KMS-11 (cell line): ENCODE measurements at regions not wholly inside any gene's neighbourhood (a gene's known extent, or its start where the extent isn't known, plus 50 kb on each side); places are given as distances from the start of the nearest gene placed in this dataset.

Experiments used
- H2AFZ ChIP-seq: fragments of 200-600 bp; sonication (generic); 2 replicates; pipeline ENCODE4 v1.6.1; 2016; ENCODE audit warnings: antibody characterized with exemption, mixed run types, low read depth
- H3K27ac ChIP-seq: fragments of 200-600 bp; sonication (generic); 2 replicates; pipeline ENCODE4 v1.6.1; 2016; ENCODE audit warnings: mild to moderate bottlenecking, mixed run types
- H3K27me3 ChIP-seq: fragments of 200-600 bp; sonication (generic); 2 replicates; pipeline ENCODE4 v1.6.1; 2017; ENCODE audit warnings: mild to moderate bottlenecking, low read depth, mixed run types, moderate library complexity; ENCODE audit not compliant: insufficient read depth
- H3K36me3 ChIP-seq: fragments of 200-600 bp; sonication (generic); 2 replicates; pipeline ENCODE4 v1.6.1; 2017; ENCODE audit warnings: mild to moderate bottlenecking, mixed run types; ENCODE audit not compliant: insufficient read depth
- H3K4me1 ChIP-seq: fragments of 200-600 bp; sonication (generic); 2 replicates; pipeline ENCODE4 v1.6.1; 2016; ENCODE audit warnings: mild to moderate bottlenecking, low read depth, mixed run types; ENCODE audit not compliant: poor library complexity, severe bottlenecking
- H3K4me2 ChIP-seq: fragments of 200-600 bp; sonication (generic); 2 replicates; pipeline ENCODE4 v1.7.0; 2016; ENCODE audit warnings: mild to moderate bottlenecking, mixed run types
- H3K4me3 ChIP-seq: fragments of 200-600 bp; sonication (generic); IDR thresholded peaks from 2 replicates; pipeline ENCODE4 v1.6.1; 2017; ENCODE audit warnings: low read depth, low read length, mixed read lengths; ENCODE audit not compliant: insufficient read depth
- H3K79me2 ChIP-seq: fragments of 200-600 bp; sonication (generic); 2 replicates; pipeline ENCODE4 v1.6.1; 2016; ENCODE audit warnings: low read depth, mixed run types; ENCODE audit not compliant: insufficient read depth
- H3K9ac ChIP-seq: fragments of 200-600 bp; sonication (generic); 2 replicates; pipeline ENCODE4 v1.6.1; 2016; ENCODE audit warnings: mild to moderate bottlenecking, mixed run types
- H4K20me1 ChIP-seq: fragments of 200-600 bp; sonication (generic); 2 replicates; pipeline ENCODE4 v1.6.1; 2016; ENCODE audit warnings: mild to moderate bottlenecking, mixed run types; ENCODE audit not compliant: insufficient read depth
- TF ChIP-seq, protein P1 (sequence below): fragments of 200-600 bp; sonication (generic); conservative IDR thresholded peaks from 2 replicates; pipeline ENCODE4 v1.6.1; 2017; ENCODE audit warnings: low read depth, mild to moderate bottlenecking, antibody characterized with exemption, low read length, moderate library complexity, mixed read lengths

GRCh38 chr7:156065400-156065799 is 253.1 kb upstream of the SHH start:
- no peaks in the 10 kb centered on the region for H4K20me1 ChIP-seq
- no peaks in the 10 kb centered on the region for H3K27me3 ChIP-seq
- no peak overlapping the region for H3K27ac ChIP-seq
- H3K79me2 ChIP-seq = no peaks in the 10 kb centered on the region
- no peak overlapping the region for H2AFZ ChIP-seq
- H3K4me2 ChIP-seq = no peak overlapping the region
- no peaks in the 10 kb centered on the region for H3K36me3 ChIP-seq
- no peak overlapping the region for H3K4me3 ChIP-seq
- H3K4me1 ChIP-seq = no peaks in the 10 kb centered on the region
- TF ChIP-seq, protein P1, sequence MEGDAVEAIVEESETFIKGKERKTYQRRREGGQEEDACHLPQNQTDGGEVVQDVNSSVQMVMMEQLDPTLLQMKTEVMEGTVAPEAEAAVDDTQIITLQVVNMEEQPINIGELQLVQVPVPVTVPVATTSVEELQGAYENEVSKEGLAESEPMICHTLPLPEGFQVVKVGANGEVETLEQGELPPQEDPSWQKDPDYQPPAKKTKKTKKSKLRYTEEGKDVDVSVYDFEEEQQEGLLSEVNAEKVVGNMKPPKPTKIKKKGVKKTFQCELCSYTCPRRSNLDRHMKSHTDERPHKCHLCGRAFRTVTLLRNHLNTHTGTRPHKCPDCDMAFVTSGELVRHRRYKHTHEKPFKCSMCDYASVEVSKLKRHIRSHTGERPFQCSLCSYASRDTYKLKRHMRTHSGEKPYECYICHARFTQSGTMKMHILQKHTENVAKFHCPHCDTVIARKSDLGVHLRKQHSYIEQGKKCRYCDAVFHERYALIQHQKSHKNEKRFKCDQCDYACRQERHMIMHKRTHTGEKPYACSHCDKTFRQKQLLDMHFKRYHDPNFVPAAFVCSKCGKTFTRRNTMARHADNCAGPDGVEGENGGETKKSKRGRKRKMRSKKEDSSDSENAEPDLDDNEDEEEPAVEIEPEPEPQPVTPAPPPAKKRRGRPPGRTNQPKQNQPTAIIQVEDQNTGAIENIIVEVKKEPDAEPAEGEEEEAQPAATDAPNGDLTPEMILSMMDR = no peak
- H3K9ac ChIP-seq = no peak overlapping the region

GRCh38 chr7:156064971-156065386 is 252.7 kb upstream of the SHH start:
- Histone ChIP-seq H4K20me1 (no peaks in the 10 kb centered on the region), H3K27ac (no peak overlapping the region), H3K4me1 (no peaks in the 10 kb centered on the region), H3K27me3 (no peaks in the 10 kb centered on the region), H3K36me3 (no peaks in the 10 kb centered on the region), H3K9ac (no peak overlapping the region), H3K4me2 (no peak overlapping the region), H2AFZ (no peak overlapping the region), H3K4me3 (no peak overlapping the region), H3K79me2 (no peaks in the 10 kb centered on the region)
- TF ChIP-seq, protein P1 = no peak

DNA sequence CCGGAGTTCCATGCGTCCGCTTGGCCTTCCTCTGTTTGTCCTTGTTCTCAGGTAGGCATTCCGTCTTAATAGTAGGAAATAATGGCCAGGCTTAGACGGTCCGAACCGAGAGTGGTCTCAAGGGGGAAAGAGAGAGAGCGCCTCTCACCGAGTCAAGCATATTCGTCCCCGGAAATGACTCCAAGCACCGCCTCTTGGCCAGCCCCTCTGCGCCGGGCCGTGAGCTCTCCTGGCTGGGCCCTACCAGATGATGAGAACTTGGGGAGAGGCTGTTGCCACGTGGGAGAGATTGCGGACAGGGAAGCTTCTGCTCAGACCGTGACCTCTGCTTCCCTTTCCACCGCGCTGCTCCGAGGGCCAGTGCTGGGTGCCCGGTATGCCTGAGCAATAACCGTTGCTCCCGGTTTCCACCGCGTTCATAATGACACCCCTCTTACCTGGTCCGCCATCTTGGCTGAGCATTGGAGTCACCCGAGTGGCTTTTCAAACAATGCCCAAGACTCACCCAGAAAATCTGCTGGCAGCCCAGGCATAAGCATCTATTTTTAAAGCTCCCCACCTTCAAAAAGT is 251.1 kb upstream of the SHH start:
- no peaks in the 10 kb centered on the region for H3K27me3 ChIP-seq
- no peak overlapping the region for H3K9ac ChIP-seq
- H3K4me1 ChIP-seq = no peaks in the 10 kb centered on the region
- TF ChIP-seq, protein P1 = no peak
- H3K79me2 ChIP-seq = no peaks in the 10 kb centered on the region
- no peak overlapping the region for H3K4me3 ChIP-seq
- no peaks in the 10 kb centered on the region for H4K20me1 ChIP-seq
- no peak overlapping the region for H3K27ac ChIP-seq
- no peak overlapping the region for H3K4me2 ChIP-seq
- no peak overlapping the region for H2AFZ ChIP-seq
- H3K36me3 ChIP-seq = no peaks in the 10 kb centered on the region

GRCh38 chr7:156062286-156062685 is 250.0 kb upstream of the SHH start:
- Histone ChIP-seq H3K4me3 (no peak overlapping the region), H2AFZ (no peak overlapping the region; the same call in 1 of the 2 replicates), H3K79me2 (no peaks in the 10 kb centered on the region), H3K36me3 (no peaks in the 10 kb centered on the region), H3K9ac (no peak overlapping the region), H3K27me3 (no peaks in the 10 kb centered on the region), H3K27ac (no peak overlapping the region), H3K4me2 (no peak overlapping the region), H4K20me1 (no peaks in the 10 kb centered on the region), H3K4me1 (no peaks in the 10 kb centered on the region)
- TF ChIP-seq, protein P1 = no peak
